GM12878 (cell line): ENCODE measurements at regions not wholly inside any gene's neighbourhood (a gene's known extent, or its start where the extent isn't known, plus 50 kb on each side); places are given as distances from the start of the nearest gene placed in this dataset.

Experiments
- POLR2AphosphoS5 ChIP-seq: IDR thresholded peaks from 2 replicates; pipeline ENCODE4 v1.6.1; 2011; ENCODE audit warnings: mild to moderate bottlenecking, low read length, inconsistent platforms
- SIN3A ChIP-seq: IDR thresholded peaks from 2 replicates; pipeline ENCODE4 v1.6.1; 2012; ENCODE audit warnings: low read depth, low read length, improper control_type of control experiment
- SMC3 ChIP-seq: IDR thresholded peaks from 2 replicates; pipeline ENCODE4 v1.6.1; 2011; ENCODE audit warnings: low read length, improper control_type of control experiment, borderline replicate concordance
- SRF ChIP-seq, 2 experiments: IDR thresholded peaks; 2 replicates each; pipeline ENCODE4 v1.6.1; 2011; ENCODE audit warnings: low read depth in 2 of 2, low read length in 2 of 2, mild to moderate bottlenecking in 1 of 2, moderate library complexity in 1 of 2
- ZSCAN29 ChIP-seq: fragments of 450-650 bp; IDR thresholded peaks from 2 replicates; pipeline ENCODE4 v1.6.1; 2017; ENCODE audit warnings: mild to moderate bottlenecking, moderate library complexity
- TF ChIP-seq, protein P1 (sequence below), 3 experiments: IDR thresholded peaks in 2 of 3; conservative IDR thresholded peaks in 1 of 3; 2 replicates each; pipeline ENCODE4 v1.5.1; 2011; ENCODE audit warnings: low read depth in 3 of 3, low read length in 3 of 3, mild to moderate bottlenecking in 3 of 3, control low read depth in 2 of 3, moderate library complexity in 2 of 3, inconsistent platforms in 1 of 3, mixed read lengths in 1 of 3; ENCODE audit not compliant: control insufficient read depth in 2 of 3, insufficient read depth in 1 of 3; ENCODE audit errors: extremely low read depth in 1 of 3
- TF ChIP-seq, protein P2 (sequence below): IDR thresholded peaks from 2 replicates; pipeline ENCODE4 v1.6.1; 2012; ENCODE audit warnings: low read length, inconsistent platforms

DNA sequence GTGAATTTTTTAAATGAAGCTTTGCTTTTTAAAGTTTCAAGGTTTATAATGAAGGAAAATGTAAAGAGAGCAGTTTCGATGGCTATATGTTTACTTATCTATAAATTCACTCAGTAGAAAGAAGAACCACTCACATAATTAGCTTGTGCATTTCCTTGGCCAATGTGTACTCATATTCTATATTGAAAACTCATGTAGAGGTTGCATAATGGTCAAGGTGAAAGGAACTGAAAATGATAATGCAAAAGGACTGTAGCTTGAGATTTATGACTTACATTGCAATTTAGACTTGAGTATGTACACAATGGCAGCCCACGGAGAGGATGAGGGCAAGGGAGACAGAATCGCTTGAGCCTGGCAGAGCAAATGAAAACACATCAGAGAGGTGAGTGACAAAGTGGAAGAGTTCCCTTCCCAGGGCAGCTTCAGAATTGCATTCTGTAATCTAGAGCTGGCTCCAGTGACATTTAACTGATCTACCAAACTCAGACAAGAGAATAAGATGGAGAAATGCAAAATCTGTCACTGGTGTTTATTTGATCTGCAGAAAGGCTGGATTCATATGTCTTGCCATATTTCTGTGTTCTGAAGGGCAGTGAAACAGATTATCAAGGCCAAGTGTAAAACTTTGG lies 191.8 kb downstream of the TMEM200A start:
- TF ChIP-seq SMC3 (no peak), POLR2AphosphoS5 (no peak), SIN3A (no peak), SRF (IDR thresholded peaks at IDR 0.05; ENCODE audit: low read depth in 2 of 2, low read length in 2 of 2) (no peak), ZSCAN29 (no peak)
- TF ChIP-seq, protein P1, sequence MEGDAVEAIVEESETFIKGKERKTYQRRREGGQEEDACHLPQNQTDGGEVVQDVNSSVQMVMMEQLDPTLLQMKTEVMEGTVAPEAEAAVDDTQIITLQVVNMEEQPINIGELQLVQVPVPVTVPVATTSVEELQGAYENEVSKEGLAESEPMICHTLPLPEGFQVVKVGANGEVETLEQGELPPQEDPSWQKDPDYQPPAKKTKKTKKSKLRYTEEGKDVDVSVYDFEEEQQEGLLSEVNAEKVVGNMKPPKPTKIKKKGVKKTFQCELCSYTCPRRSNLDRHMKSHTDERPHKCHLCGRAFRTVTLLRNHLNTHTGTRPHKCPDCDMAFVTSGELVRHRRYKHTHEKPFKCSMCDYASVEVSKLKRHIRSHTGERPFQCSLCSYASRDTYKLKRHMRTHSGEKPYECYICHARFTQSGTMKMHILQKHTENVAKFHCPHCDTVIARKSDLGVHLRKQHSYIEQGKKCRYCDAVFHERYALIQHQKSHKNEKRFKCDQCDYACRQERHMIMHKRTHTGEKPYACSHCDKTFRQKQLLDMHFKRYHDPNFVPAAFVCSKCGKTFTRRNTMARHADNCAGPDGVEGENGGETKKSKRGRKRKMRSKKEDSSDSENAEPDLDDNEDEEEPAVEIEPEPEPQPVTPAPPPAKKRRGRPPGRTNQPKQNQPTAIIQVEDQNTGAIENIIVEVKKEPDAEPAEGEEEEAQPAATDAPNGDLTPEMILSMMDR (IDR thresholded peaks at IDR 0.05 in 2 of 3, conservative IDR thresholded peaks at IDR 0.05 in 1 of 3; ENCODE audit: control insufficient read depth in 2 of 3, extremely low read depth in 1 of 3, insufficient read depth in 1 of 3, low read depth in 3 of 3, low read length in 3 of 3), result no peak
- TF ChIP-seq, protein P2, sequence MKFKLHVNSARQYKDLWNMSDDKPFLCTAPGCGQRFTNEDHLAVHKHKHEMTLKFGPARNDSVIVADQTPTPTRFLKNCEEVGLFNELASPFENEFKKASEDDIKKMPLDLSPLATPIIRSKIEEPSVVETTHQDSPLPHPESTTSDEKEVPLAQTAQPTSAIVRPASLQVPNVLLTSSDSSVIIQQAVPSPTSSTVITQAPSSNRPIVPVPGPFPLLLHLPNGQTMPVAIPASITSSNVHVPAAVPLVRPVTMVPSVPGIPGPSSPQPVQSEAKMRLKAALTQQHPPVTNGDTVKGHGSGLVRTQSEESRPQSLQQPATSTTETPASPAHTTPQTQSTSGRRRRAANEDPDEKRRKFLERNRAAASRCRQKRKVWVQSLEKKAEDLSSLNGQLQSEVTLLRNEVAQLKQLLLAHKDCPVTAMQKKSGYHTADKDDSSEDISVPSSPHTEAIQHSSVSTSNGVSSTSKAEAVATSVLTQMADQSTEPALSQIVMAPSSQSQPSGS, result no peak
